K562 (cell line): ENCODE measurements at regions not wholly inside any gene's neighbourhood (a gene's known extent, or its start where the extent isn't known, plus 50 kb on each side); places are given as distances from the start of the nearest gene placed in this dataset.
A peak's percentile ranks its signal among the peaks of the same experiment; 100 is the strongest.

Experiments
- ATAC-seq: fragments of 200-7000 bp; cut with Tn5 transposase; 3 replicates; pipeline ENCODE4 v1.9.1; 2020; ENCODE audit warnings: moderate library complexity
- BruUV-seq: library from RNA; stranded (reverse); fragments of 400-500 nt; replicated peaks from 2 replicates; lab custom pipeline; 2021; lab: Mats Ljungman, UMichigan
- CTCF ChIA-PET: fragments of 300-600 bp; formaldehyde crosslinking; extraction: SDS; loops from one replicate; lab custom pipeline; 2021; ENCODE audit warnings: low intra/inter-chr PET ratio; lab: Yijun Ruan, JAX
- POLR2A ChIA-PET: fragments of 300-600, 350-650 bp; sonication (Branson Sonifier 250); formaldehyde crosslinking; extraction: SDS; loops from one replicate; lab custom pipeline; 2021; ENCODE audit warnings: antibody characterized with exemption, inconsistent platforms; lab: Yijun Ruan, JAX
- DNase-seq, 4 experiments: peaks; one replicate each; pipeline versions ENCODE4 v3.0.0 to v3.0.0-alpha.2; 2011 to 2018; ENCODE audit warnings: low spot score in 3 of 4, mixed read lengths in 3 of 4; ENCODE audit errors: extremely low read depth in 1 of 4
- FAIRE-seq: peaks from 2 replicates; lab custom pipeline; 2011; peaks lifted over from hg19 to GRCh38; lab: Jason Lieb, UNC
- H2AFZ ChIP-seq: 2 replicates; pipeline ENCODE4 v1.6.0; 2011; ENCODE audit warnings: low read depth, low read length, control low read depth, inconsistent platforms
- H3K27ac ChIP-seq: fragments of 200-600 bp; 3 replicates; pipeline ENCODE4 v1.8.0; 2011; ENCODE audit warnings: low read depth, mild to moderate bottlenecking, control low read depth, inconsistent platforms, low read length, moderate library complexity, mixed read lengths; ENCODE audit errors: extremely low read depth
- H3K27me3 ChIP-seq, 2 experiments: fragments of 300-600 bp in 1 of 2; 2 replicates in 1 of 2; 3 replicates in 1 of 2; pipeline versions ENCODE4 v1.6.0 to v1.8.0; 2011; ENCODE audit warnings: inconsistent platforms in 2 of 2, low read length in 2 of 2, mild to moderate bottlenecking in 1 of 2, mixed read lengths in 1 of 2, moderate library complexity in 1 of 2; ENCODE audit not compliant: control insufficient read depth in 2 of 2, insufficient read depth in 2 of 2
- H3K36me3 ChIP-seq: fragments of 300-600 bp; 3 replicates; pipeline ENCODE4 v1.8.0; 2011; ENCODE audit warnings: mild to moderate bottlenecking, low read length, inconsistent platforms; ENCODE audit not compliant: control insufficient read depth, insufficient read depth
- H3K4me1 ChIP-seq, 2 experiments: fragments of 200-600 bp in 1 of 2; replicated peaks in 1 of 2; 2 replicates in 1 of 2; 3 replicates in 1 of 2; pipeline versions ENCODE4 v1.5.1 to v1.8.0; 2011; ENCODE audit warnings: inconsistent platforms in 2 of 2, low read length in 2 of 2, mild to moderate bottlenecking in 1 of 2, mixed read lengths in 1 of 2, moderate library complexity in 1 of 2; ENCODE audit not compliant: control insufficient read depth in 2 of 2, insufficient read depth in 2 of 2
- H3K4me2 ChIP-seq: 2 replicates; pipeline ENCODE4 v1.6.1; 2011; ENCODE audit warnings: low read length, control low read depth, inconsistent platforms, mixed read lengths; ENCODE audit not compliant: insufficient read depth
- H3K4me3 ChIP-seq: fragments of 200-600 bp; sonication (generic), shearing (Covaris generic); 2 replicates; pipeline ENCODE4 v1.5.1; 2016; ENCODE audit warnings: control low read depth, inconsistent platforms
- H3K79me2 ChIP-seq: fragments of 200-600 bp; 3 replicates; pipeline ENCODE4 v1.8.0; 2011; ENCODE audit warnings: low read length, inconsistent platforms; ENCODE audit not compliant: control insufficient read depth, insufficient read depth
- H3K9ac ChIP-seq, 2 experiments: 2 replicates each; pipeline versions ENCODE4 v1.6.0 to v1.6.1; 2011; ENCODE audit warnings: low read depth in 2 of 2, low read length in 2 of 2, control low read depth in 1 of 2, inconsistent platforms in 1 of 2, mild to moderate bottlenecking in 1 of 2, mixed read lengths in 1 of 2; ENCODE audit not compliant: insufficient read depth in 1 of 2
- H3K9me1 ChIP-seq: one replicate; pipeline ENCODE4 v1.6.0; 2011; ENCODE audit warnings: inconsistent platforms, mild to moderate bottlenecking, low read length, moderate library complexity; ENCODE audit not compliant: control insufficient read depth, insufficient read depth
- H3K9me3 ChIP-seq: replicated peaks from 2 replicates; pipeline ENCODE4 v1.5.1; 2011; ENCODE audit warnings: low read depth, low read length, inconsistent platforms; ENCODE audit not compliant: control insufficient read depth, insufficient read depth
- H4K20me1 ChIP-seq: replicated peaks from 2 replicates; pipeline ENCODE4 v1.6.1; 2011; ENCODE audit warnings: low read length, inconsistent platforms, mixed read lengths; ENCODE audit not compliant: control insufficient read depth, insufficient read depth
- ARID2 ChIP-seq: fragments of 450-650 bp; IDR thresholded peaks from 2 replicates; pipeline ENCODE4 v1.6.1; 2017; ENCODE audit warnings: antibody characterized with exemption, mild to moderate bottlenecking
- ASH1L ChIP-seq: fragments of 450-650 bp; IDR thresholded peaks from 2 replicates; pipeline ENCODE4 v1.6.1; 2018; ENCODE audit warnings: borderline replicate concordance, mild to moderate bottlenecking, low read depth; ENCODE audit not compliant: partially characterized antibody
- BCOR ChIP-seq: fragments of 450-650 bp; IDR thresholded peaks from 2 replicates; pipeline ENCODE4 v1.6.1; 2016
- CCAR2 ChIP-seq: fragments of 200-400 bp; formaldehyde crosslinking; IDR thresholded peaks from 2 replicates; pipeline ENCODE4 v1.6.1; 2017; ENCODE audit warnings: mild to moderate bottlenecking, low read depth, low read length
- ESRRB ChIP-seq: fragments of 250-450 bp; sonication (Bioruptor Pico); IDR thresholded peaks from 2 replicates; pipeline ENCODE4 v1.5.0; 2020; ENCODE audit warnings: mild to moderate bottlenecking, moderate library complexity, borderline replicate concordance
- HDAC1 ChIP-seq, 2 experiments: fragments of 450-650 bp; IDR thresholded peaks; 2 replicates each; pipeline ENCODE4 v1.6.1; 2016 to 2017; ENCODE audit warnings: inconsistent platforms in 1 of 2, mild to moderate bottlenecking in 1 of 2, moderate library complexity in 1 of 2
- KDM5B ChIP-seq: fragments of 200-600 bp; sonication (generic); IDR thresholded peaks from 2 replicates; pipeline ENCODE4 v1.6.1; 2012; ENCODE audit warnings: low read depth, mild to moderate bottlenecking, moderate library complexity, low read length, control low read depth, inconsistent platforms; ENCODE audit not compliant: insufficient replicate concordance
- MNT ChIP-seq, 2 experiments: fragments of 450-650 bp; conservative IDR thresholded peaks; 2 replicates each; pipeline ENCODE4 v1.6.1; 2017; ENCODE audit warnings: mild to moderate bottlenecking in 2 of 2, moderate library complexity in 2 of 2
- RBM25 ChIP-seq: fragments of 200-400 bp; formaldehyde crosslinking; IDR thresholded peaks from 2 replicates; pipeline ENCODE4 v1.6.1; 2018; ENCODE audit warnings: low read length, low read depth, moderate library complexity; ENCODE audit not compliant: severe bottlenecking
- ZNF592 ChIP-seq: fragments of 450-650 bp; IDR thresholded peaks from 2 replicates; pipeline ENCODE4 v1.6.1; 2017; ENCODE audit warnings: antibody characterized with exemption, mild to moderate bottlenecking
- WGBS: fragments of 100-300 bp; shearing (Covaris generic); methylation state at CpG from one replicate; pipeline ENCODE4 v1.1.6; 2016; ENCODE audit warnings: low coverage, mixed read lengths; ENCODE audit not compliant: insufficient coverage; ENCODE audit errors: missing lambda C conversion rate; 5-methylcytosine and 5-hydroxymethylcytosine counted together
- in situ Hi-C: fragments of 300-500 bp; cut with MboI; formaldehyde crosslinking; loops from 4 replicates; pipeline ENCODE4 v1.15.0; 2018; ENCODE audit warnings: inconsistent platforms, mixed read lengths
- intact Hi-C: fragments of 100-400 bp; cut with micrococcal nuclease; formaldehyde crosslinking; loops from 2 replicates; pipeline ENCODE4 v1.14.2; 2022

GRCh38 chr14:100669468-100669867 lies 57.2 kb upstream of the DLK1 start (continued):
- TF ChIP-seq MNT (conservative IDR thresholded peaks at IDR 0.05) (peak in 1 of 2 experiments; percentile 36; a peak in 2 of 4 replicates), CCAR2 (no peak), HDAC1 (IDR thresholded peaks at IDR 0.05) (peak in 1 of 2 experiments; percentile 64; a peak in 2 of 4 replicates), ESRRB (no peak), KDM5B (peak; percentile 28)
- TF ChIP-seq, all 486 proteins: peak for 30

- no peak overlapping the region for H3K9ac ChIP-seq
- POLR2A ChIA-PET: interaction anchor here (1.0 kb wide), 2 partner anchors 10 to 19 kb away, joined by 3 to 5 read pairs; no protein-coding TSS in a partner anchor
- TF ChIP-seq ZNF592 (no peak), BCOR (0 out of 2 replicates have a peak, but pooled peaks have one; percentile 7), ARID2 (no peak), ASH1L (no peak), RBM25 (peak; percentile 28)
- TF ChIP-seq, all 486 proteins: peak for 2
- H4K20me1 ChIP-seq: no peaks in the 10 kb centered on the region
- 46% methylated on average over 7 of the region's 11 CpGs for WGBS
- no peaks in the 10 kb centered on the region for H3K27me3 ChIP-seq
- no peaks in the 10 kb centered on the region for H3K9me1 ChIP-seq
- peaks cover 40 to 55% of the 10 kb centered on the region in 2 experiments for H3K4me1 ChIP-seq
- no peak overlapping the region for H3K27ac ChIP-seq
- peak overlapping the region; percentile 84; the same call in 1 of the 2 replicates for H2AFZ ChIP-seq
- no peaks in the 10 kb centered on the region for H3K9me3 ChIP-seq
- no peaks in the 10 kb centered on the region for H3K79me2 ChIP-seq
- H3K4me3 ChIP-seq: no peak overlapping the region
- ATAC-seq: no peak
- no peaks in the 10 kb centered on the region for H3K36me3 ChIP-seq
- no peak for FAIRE-seq
- BruUV-seq: no TSS peak
- intact Hi-C loops: no loop called here
- no peak for DNase-seq
- peak overlapping the region; percentile 72; the same call in 1 of the 2 replicates for H3K4me2 ChIP-seq
- in situ Hi-C loops: no loop called here
- CTCF ChIA-PET: no interaction called here
These were observed 56.5 kb upstream of the DLK1 start for GRCh38 chr14:100670017-100670752.
